EL (cell line): ENCODE measurements at regions not wholly inside any gene's neighbourhood (a gene's known extent, or its start where the extent isn't known, plus 50 kb on each side); places are given as distances from the start of the nearest gene placed in this dataset.
"Not testable (repeated sequence)": the region's sequence is repeated elsewhere in the genome, so short reads cannot be mapped to it uniquely, and the experiment has no call there.

Source experiments
- DNase-seq: peaks from one replicate; pipeline ENCODE4 v3.0.0-alpha.2; 2016

GRCh38 chr14:40679256-40679655 is 927.4 kb upstream of the LRFN5 start:
- no peak for DNase-seq

GRCh38 chr14:40677206-40677605 is 929.5 kb upstream of the LRFN5 start:
- not testable (repeated sequence) for DNase-seq

GRCh38 chr14:40674502-40674901 is 932.2 kb upstream of the LRFN5 start:
- DNase-seq = no peak

GRCh38 chr14:40656311-40656710 is 950.4 kb upstream of the LRFN5 start:
- DNase-seq = no peak

- DNase-seq = no peak
Observed at GRCh38 chr14:40652089-40652691, 954.5 kb upstream of the LRFN5 start.

- DNase-seq = no peak
Observed at GRCh38 chr14:40630471-40630870, 976.2 kb upstream of the LRFN5 start.

- not testable (repeated sequence) for DNase-seq
Observed at GRCh38 chr14:40629551-40630137, 977.0 kb upstream of the LRFN5 start.

- no peak for DNase-seq
Observed at GRCh38 chr14:40629144-40629543, 977.5 kb upstream of the LRFN5 start.

GRCh38 chr14:40623643-40624042 is 983.0 kb upstream of the LRFN5 start:
- DNase-seq = no peak

- DNase-seq = no peak
Observed at GRCh38 chr14:40618225-40618898, 988.3 kb upstream of the LRFN5 start.

- DNase-seq = no peak
Observed at GRCh38 chr14:40616579-40616978, 990.1 kb upstream of the LRFN5 start.

- DNase-seq = no peak
Observed at GRCh38 chr14:40601063-40601462, 1005.6 kb upstream of the LRFN5 start.

GRCh38 chr14:40599725-40600124 is 1007.0 kb upstream of the LRFN5 start:
- no peak for DNase-seq

GRCh38 chr14:40581264-40581663 is 1025.4 kb upstream of the LRFN5 start:
- DNase-seq = no peak

GRCh38 chr14:40576880-40577478 is 1029.7 kb upstream of the LRFN5 start:
- no peak for DNase-seq

GRCh38 chr14:40574780-40575179 is 1031.9 kb upstream of the LRFN5 start:
- DNase-seq = no peak

- no peak for DNase-seq
Observed at GRCh38 chr14:40525314-40525713, 1081.4 kb upstream of the LRFN5 start.

GRCh38 chr14:40523123-40523522 is 1083.6 kb upstream of the LRFN5 start:
- no peak for DNase-seq

- DNase-seq = no peak
Observed at GRCh38 chr14:40494483-40494882, 1062.2 kb upstream of the FBXO33 start.

GRCh38 chr14:40487824-40488223 is 1055.6 kb upstream of the FBXO33 start:
- DNase-seq = no peak

- DNase-seq = no peak
Observed at GRCh38 chr14:40485688-40486087, 1053.5 kb upstream of the FBXO33 start.

GRCh38 chr14:40476005-40476404 is 1043.8 kb upstream of the FBXO33 start:
- no peak for DNase-seq

GRCh38 chr14:40467969-40468368 is 1035.7 kb upstream of the FBXO33 start:
- no peak for DNase-seq

- DNase-seq = no peak
Observed at GRCh38 chr14:40464531-40464930, 1032.3 kb upstream of the FBXO33 start.
